Mammary epithelial cell (primary cell): ENCODE measurements at regions not wholly inside any gene's neighbourhood (a gene's known extent, or its start where the extent isn't known, plus 50 kb on each side); places are given as distances from the start of the nearest gene placed in this dataset.

ENCODE experiments used
- EZH2 ChIP-seq: IDR thresholded peaks from 2 replicates; pipeline ENCODE4 v1.6.1; 2012; ENCODE audit warnings: low read length, inconsistent platforms, borderline replicate concordance
- TF ChIP-seq, protein P1 (sequence below), 2 donors: IDR thresholded peaks in 1 of 2; conservative IDR thresholded peaks in 1 of 2; 2 replicates each; pipeline ENCODE4 v1.5.1; 2011 to 2012; ENCODE audit warnings: inconsistent platforms in 2 of 2, low read length in 2 of 2, mild to moderate bottlenecking in 2 of 2, control low read depth in 1 of 2, low read depth in 1 of 2; ENCODE audit not compliant: insufficient read depth in 1 of 2; ENCODE audit errors: extremely low read depth in 1 of 2

DNA sequence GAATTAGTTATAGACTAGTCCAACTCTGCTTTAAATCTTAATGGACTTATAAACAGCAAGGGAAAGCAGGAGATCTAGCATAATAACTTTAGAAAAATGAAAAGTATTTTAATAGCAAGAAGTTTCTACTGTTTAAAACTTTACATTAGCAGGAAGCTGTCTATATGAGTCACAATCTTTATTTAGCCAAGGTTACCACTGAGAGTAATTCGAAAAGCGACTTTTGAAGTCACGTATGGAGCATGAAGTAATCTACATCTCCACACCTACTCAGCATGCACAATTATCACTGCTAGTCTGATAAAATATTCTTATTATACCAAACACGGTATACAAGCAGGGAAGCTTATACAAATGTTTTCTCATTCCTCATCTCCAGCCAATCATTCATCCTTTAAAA, 515.4 kb upstream of the SOX11 start:
- TF ChIP-seq, protein P1, sequence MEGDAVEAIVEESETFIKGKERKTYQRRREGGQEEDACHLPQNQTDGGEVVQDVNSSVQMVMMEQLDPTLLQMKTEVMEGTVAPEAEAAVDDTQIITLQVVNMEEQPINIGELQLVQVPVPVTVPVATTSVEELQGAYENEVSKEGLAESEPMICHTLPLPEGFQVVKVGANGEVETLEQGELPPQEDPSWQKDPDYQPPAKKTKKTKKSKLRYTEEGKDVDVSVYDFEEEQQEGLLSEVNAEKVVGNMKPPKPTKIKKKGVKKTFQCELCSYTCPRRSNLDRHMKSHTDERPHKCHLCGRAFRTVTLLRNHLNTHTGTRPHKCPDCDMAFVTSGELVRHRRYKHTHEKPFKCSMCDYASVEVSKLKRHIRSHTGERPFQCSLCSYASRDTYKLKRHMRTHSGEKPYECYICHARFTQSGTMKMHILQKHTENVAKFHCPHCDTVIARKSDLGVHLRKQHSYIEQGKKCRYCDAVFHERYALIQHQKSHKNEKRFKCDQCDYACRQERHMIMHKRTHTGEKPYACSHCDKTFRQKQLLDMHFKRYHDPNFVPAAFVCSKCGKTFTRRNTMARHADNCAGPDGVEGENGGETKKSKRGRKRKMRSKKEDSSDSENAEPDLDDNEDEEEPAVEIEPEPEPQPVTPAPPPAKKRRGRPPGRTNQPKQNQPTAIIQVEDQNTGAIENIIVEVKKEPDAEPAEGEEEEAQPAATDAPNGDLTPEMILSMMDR (conservative IDR thresholded peaks at IDR 0.05 in 1 of 2, IDR thresholded peaks at IDR 0.05 in 1 of 2; ENCODE audit: extremely low read depth in 1 of 2, insufficient read depth in 1 of 2, low read depth in 1 of 2, low read length in 2 of 2): no peak
- TF ChIP-seq EZH2: no peak
